ENCODE measurements at regions not wholly inside any gene's neighbourhood (a gene's known extent, or its start where the extent isn't known, plus 50 kb on each side); places are given as distances from the start of the nearest gene placed in this dataset.

DNA sequence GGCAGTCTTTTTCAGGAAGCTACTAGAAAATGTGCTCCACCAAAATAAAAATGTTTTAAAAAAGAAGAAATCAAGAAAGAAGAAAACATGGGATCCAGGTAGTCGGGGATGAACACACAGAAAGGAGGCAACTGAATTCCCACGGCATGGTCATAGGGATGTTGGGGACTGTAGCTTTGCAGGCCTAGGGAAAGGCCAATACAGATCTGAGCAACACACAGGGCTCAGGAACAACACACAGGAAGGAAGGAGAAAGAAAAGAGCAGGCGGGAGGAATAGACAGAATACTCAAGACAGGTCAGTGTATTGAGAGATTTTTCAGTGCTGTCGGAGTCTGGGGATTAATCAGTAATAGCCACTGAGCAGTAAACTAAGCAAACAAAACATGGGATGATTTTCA lies 142.7 kb upstream of the SYT6 start:
- TF ChIP-seq, protein P1, sequence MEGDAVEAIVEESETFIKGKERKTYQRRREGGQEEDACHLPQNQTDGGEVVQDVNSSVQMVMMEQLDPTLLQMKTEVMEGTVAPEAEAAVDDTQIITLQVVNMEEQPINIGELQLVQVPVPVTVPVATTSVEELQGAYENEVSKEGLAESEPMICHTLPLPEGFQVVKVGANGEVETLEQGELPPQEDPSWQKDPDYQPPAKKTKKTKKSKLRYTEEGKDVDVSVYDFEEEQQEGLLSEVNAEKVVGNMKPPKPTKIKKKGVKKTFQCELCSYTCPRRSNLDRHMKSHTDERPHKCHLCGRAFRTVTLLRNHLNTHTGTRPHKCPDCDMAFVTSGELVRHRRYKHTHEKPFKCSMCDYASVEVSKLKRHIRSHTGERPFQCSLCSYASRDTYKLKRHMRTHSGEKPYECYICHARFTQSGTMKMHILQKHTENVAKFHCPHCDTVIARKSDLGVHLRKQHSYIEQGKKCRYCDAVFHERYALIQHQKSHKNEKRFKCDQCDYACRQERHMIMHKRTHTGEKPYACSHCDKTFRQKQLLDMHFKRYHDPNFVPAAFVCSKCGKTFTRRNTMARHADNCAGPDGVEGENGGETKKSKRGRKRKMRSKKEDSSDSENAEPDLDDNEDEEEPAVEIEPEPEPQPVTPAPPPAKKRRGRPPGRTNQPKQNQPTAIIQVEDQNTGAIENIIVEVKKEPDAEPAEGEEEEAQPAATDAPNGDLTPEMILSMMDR (conservative IDR thresholded peaks at IDR 0.05; ENCODE audit: low read depth, low read length), result no peak
- no peak for TF ChIP-seq EZH2 (IDR thresholded peaks at IDR 0.05; ENCODE audit: low read length, unreplicated experiment)
